Epithelial cell of esophagus (primary cell): ENCODE measurements at regions not wholly inside any gene's neighbourhood (a gene's known extent, or its start where the extent isn't known, plus 50 kb on each side); places are given as distances from the start of the nearest gene placed in this dataset.
A peak's percentile ranks its signal among the peaks of the same experiment; 100 is the strongest.

Source experiments
- DNase-seq: peaks from one replicate; pipeline ENCODE4 v3.0.0; 2010; ENCODE audit warnings: low read depth
- H3K4me3 ChIP-seq: 2 replicates; pipeline ENCODE4 v1.5.1; 2011; ENCODE audit warnings: mild to moderate bottlenecking, low read length, control low read depth
- TF ChIP-seq, protein P1 (sequence below): IDR thresholded peaks from 2 replicates; pipeline ENCODE4 v1.5.1; 2011; ENCODE audit warnings: low read depth, mild to moderate bottlenecking, low read length, control low read depth, inconsistent platforms; ENCODE audit not compliant: insufficient read depth; ENCODE audit errors: missing control alignments

DNA sequence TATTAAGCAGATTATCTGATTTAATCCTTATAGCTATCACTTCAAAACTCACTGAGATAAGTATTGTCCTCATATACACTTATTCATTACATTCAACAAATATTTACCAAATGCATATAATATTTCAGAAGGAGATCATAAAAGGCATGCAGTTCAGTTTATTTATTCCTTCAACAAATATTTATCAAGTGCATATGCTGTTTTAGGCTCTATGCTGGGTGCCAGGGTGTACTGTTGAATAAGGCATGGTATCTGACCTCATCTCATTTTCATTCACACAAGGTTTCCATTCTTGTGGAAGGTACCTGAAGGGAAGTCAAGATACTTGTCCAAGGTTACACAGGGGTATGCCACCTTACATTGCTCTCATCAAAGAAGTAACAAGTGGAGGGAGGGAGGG lies 213.0 kb downstream of the INSIG2 start:
- TF ChIP-seq, protein P1, sequence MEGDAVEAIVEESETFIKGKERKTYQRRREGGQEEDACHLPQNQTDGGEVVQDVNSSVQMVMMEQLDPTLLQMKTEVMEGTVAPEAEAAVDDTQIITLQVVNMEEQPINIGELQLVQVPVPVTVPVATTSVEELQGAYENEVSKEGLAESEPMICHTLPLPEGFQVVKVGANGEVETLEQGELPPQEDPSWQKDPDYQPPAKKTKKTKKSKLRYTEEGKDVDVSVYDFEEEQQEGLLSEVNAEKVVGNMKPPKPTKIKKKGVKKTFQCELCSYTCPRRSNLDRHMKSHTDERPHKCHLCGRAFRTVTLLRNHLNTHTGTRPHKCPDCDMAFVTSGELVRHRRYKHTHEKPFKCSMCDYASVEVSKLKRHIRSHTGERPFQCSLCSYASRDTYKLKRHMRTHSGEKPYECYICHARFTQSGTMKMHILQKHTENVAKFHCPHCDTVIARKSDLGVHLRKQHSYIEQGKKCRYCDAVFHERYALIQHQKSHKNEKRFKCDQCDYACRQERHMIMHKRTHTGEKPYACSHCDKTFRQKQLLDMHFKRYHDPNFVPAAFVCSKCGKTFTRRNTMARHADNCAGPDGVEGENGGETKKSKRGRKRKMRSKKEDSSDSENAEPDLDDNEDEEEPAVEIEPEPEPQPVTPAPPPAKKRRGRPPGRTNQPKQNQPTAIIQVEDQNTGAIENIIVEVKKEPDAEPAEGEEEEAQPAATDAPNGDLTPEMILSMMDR: no peak
- H3K4me3 ChIP-seq: no peak overlapping the region
- no peak for DNase-seq

- TF ChIP-seq, protein P1: no peak
- DNase-seq: peak; percentile 46
- no peak overlapping the region for H3K4me3 ChIP-seq
Measured at GRCh38 chr2:118300832-118301231, 212.6 kb downstream of the INSIG2 start.

GRCh38 chr2:118296663-118297062 lies 208.4 kb downstream of the INSIG2 start:
- DNase-seq: no peak
- TF ChIP-seq, protein P1: no peak
- H3K4me3 ChIP-seq: no peak overlapping the region

- DNase-seq: no peak
- TF ChIP-seq, protein P1: no peak
- no peak overlapping the region for H3K4me3 ChIP-seq
Measured at GRCh38 chr2:118295592-118296390, 207.5 kb downstream of the INSIG2 start.

DNA sequence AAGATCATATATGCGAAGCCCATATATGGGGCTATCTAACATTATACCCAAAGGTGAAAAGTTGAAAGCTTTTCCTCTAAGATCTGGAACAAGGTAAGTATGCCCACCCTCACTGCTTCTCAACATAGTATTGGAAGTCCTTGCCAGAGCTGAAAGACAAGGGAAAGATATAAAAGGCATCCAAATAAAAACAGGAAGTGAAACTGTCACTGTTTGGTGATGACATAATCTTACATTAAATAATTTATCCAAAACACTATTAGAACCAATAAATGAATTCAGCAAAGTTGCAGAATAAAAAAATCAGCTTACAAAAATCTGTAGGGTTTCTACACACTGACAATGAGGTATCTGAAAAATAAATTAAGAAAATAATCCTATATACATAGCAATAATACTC lies 205.8 kb downstream of the INSIG2 start:
- DNase-seq: no peak
- TF ChIP-seq, protein P1: no peak
- no peak overlapping the region for H3K4me3 ChIP-seq

- no peak overlapping the region for H3K4me3 ChIP-seq
- DNase-seq: no peak
- TF ChIP-seq, protein P1: no peak
Measured at GRCh38 chr2:118292991-118293390, 204.7 kb downstream of the INSIG2 start.
